Muscle layer of duodenum (tissue), 2 donors: ENCODE measurements at regions not wholly inside any gene's neighbourhood (a gene's known extent, or its start where the extent isn't known, plus 50 kb on each side); places are given as distances from the start of the nearest gene placed in this dataset.

Source experiments
- H3K27ac ChIP-seq: one replicate; pipeline ENCODE4 v1.7.0; 2013; ENCODE audit warnings: mild to moderate bottlenecking, low read length
- H3K27me3 ChIP-seq: one replicate; pipeline ENCODE4 v1.7.0; 2013; ENCODE audit warnings: low read depth, mild to moderate bottlenecking, control low read depth, low read length
- H3K36me3 ChIP-seq, 2 donors: one replicate each; pipeline ENCODE4 v1.7.0; 2013; ENCODE audit warnings: low read length in 2 of 2, control low read depth in 1 of 2, mild to moderate bottlenecking in 1 of 2; ENCODE audit not compliant: insufficient read depth in 2 of 2, control insufficient read depth in 1 of 2
- H3K4me1 ChIP-seq, 2 donors: one replicate each; pipeline ENCODE4 v1.7.0; 2013; ENCODE audit warnings: low read length in 2 of 2, mild to moderate bottlenecking in 2 of 2, control low read depth in 1 of 2, moderate library complexity in 1 of 2; ENCODE audit not compliant: insufficient read depth in 2 of 2, control insufficient read depth in 1 of 2
- H3K4me3 ChIP-seq, 2 donors: one replicate each; pipeline ENCODE4 v1.7.0; 2013; ENCODE audit warnings: low read length in 2 of 2, low read depth in 1 of 2, mild to moderate bottlenecking in 1 of 2
- H3K9me3 ChIP-seq, 2 donors: one replicate each; pipeline ENCODE4 v1.7.0; 2013; ENCODE audit warnings: low read length in 2 of 2, control low read depth in 1 of 2, mild to moderate bottlenecking in 1 of 2; ENCODE audit not compliant: control insufficient read depth in 1 of 2
- donor health status: healthy.

GRCh38 chr10:108069096-108069495 lies 904.6 kb upstream of the SORCS1 start:
- H3K36me3 ChIP-seq: no peaks in the 10 kb centered on the region
- H3K27ac ChIP-seq: no peak overlapping the region
- H3K4me3 ChIP-seq: no peak overlapping the region

GRCh38 chr10:108064746-108065260 lies 900.3 kb upstream of the SORCS1 start:
- H3K27ac ChIP-seq: no peak overlapping the region
- H3K36me3 ChIP-seq: no peaks in the 10 kb centered on the region
- no peaks in the 10 kb centered on the region for H3K9me3 ChIP-seq
- H3K4me1 ChIP-seq: no peaks in the 10 kb centered on the region
- H3K27me3 ChIP-seq: no peaks in the 10 kb centered on the region
- no peak overlapping the region for H3K4me3 ChIP-seq

More at GRCh38 chr10:108069096-108069495, 904.6 kb upstream of the SORCS1 start:
- Histone ChIP-seq H3K4me1 (no peaks in the 10 kb centered on the region), H3K9me3 (no peaks in the 10 kb centered on the region), H3K27me3 (no peaks in the 10 kb centered on the region)

GRCh38 chr10:108060246-108060645 lies 895.7 kb upstream of the SORCS1 start:
- H3K36me3 ChIP-seq: no peaks in the 10 kb centered on the region
- no peaks in the 10 kb centered on the region for H3K9me3 ChIP-seq
- no peaks in the 10 kb centered on the region for H3K4me1 ChIP-seq
- H3K27me3 ChIP-seq: no peaks in the 10 kb centered on the region
- no peak overlapping the region for H3K4me3 ChIP-seq
- H3K27ac ChIP-seq: no peak overlapping the region

GRCh38 chr10:108055506-108055905 lies 891.0 kb upstream of the SORCS1 start:
- H3K36me3 ChIP-seq: no peaks in the 10 kb centered on the region
- H3K4me1 ChIP-seq: no peaks in the 10 kb centered on the region
- no peak overlapping the region for H3K27ac ChIP-seq
- H3K27me3 ChIP-seq: no peaks in the 10 kb centered on the region
- no peaks in the 10 kb centered on the region for H3K9me3 ChIP-seq
- H3K4me3 ChIP-seq: no peak overlapping the region

GRCh38 chr10:108052981-108053380 lies 888.5 kb upstream of the SORCS1 start:
- Histone ChIP-seq H3K4me3 (no peak overlapping the region), H3K27me3 (no peaks in the 10 kb centered on the region), H3K36me3 (no peaks in the 10 kb centered on the region), H3K27ac (no peak overlapping the region), H3K9me3 (no peaks in the 10 kb centered on the region), H3K4me1 (no peaks in the 10 kb centered on the region)

- H3K4me3 ChIP-seq: no peak overlapping the region
- H3K27ac ChIP-seq: no peak overlapping the region
- no peaks in the 10 kb centered on the region for H3K27me3 ChIP-seq
- no peaks in the 10 kb centered on the region for H3K36me3 ChIP-seq
- H3K9me3 ChIP-seq: no peaks in the 10 kb centered on the region
- H3K4me1 ChIP-seq: no peaks in the 10 kb centered on the region
Measured at GRCh38 chr10:108051218-108051617, 886.7 kb upstream of the SORCS1 start.

GRCh38 chr10:108050626-108051025 lies 886.1 kb upstream of the SORCS1 start:
- Histone ChIP-seq H3K4me1 (no peaks in the 10 kb centered on the region), H3K27ac (no peak overlapping the region), H3K4me3 (no peak overlapping the region), H3K36me3 (no peaks in the 10 kb centered on the region), H3K9me3 (no peaks in the 10 kb centered on the region), H3K27me3 (no peaks in the 10 kb centered on the region)

GRCh38 chr10:108049668-108050067 lies 885.2 kb upstream of the SORCS1 start:
- Histone ChIP-seq H3K27ac (no peak overlapping the region), H3K9me3 (no peaks in the 10 kb centered on the region), H3K36me3 (no peaks in the 10 kb centered on the region), H3K4me1 (no peaks in the 10 kb centered on the region), H3K27me3 (no peaks in the 10 kb centered on the region), H3K4me3 (no peak overlapping the region)

- Histone ChIP-seq H3K36me3 (no peaks in the 10 kb centered on the region), H3K27ac (no peak overlapping the region), H3K27me3 (no peaks in the 10 kb centered on the region), H3K9me3 (no peaks in the 10 kb centered on the region), H3K4me1 (no peaks in the 10 kb centered on the region), H3K4me3 (no peak overlapping the region)
Measured at GRCh38 chr10:108048898-108049297, 884.4 kb upstream of the SORCS1 start.

GRCh38 chr10:108039821-108040584 lies 875.5 kb upstream of the SORCS1 start:
- H3K4me1 ChIP-seq: no peaks in the 10 kb centered on the region
- H3K27ac ChIP-seq: no peak overlapping the region
- H3K36me3 ChIP-seq: no peaks in the 10 kb centered on the region
- H3K9me3 ChIP-seq: no peaks in the 10 kb centered on the region
- no peak overlapping the region for H3K4me3 ChIP-seq
- H3K27me3 ChIP-seq: no peaks in the 10 kb centered on the region

- H3K36me3 ChIP-seq: no peaks in the 10 kb centered on the region
- H3K9me3 ChIP-seq: no peaks in the 10 kb centered on the region
- no peaks in the 10 kb centered on the region for H3K4me1 ChIP-seq
- H3K4me3 ChIP-seq: no peak overlapping the region
- H3K27ac ChIP-seq: no peak overlapping the region
- no peaks in the 10 kb centered on the region for H3K27me3 ChIP-seq
Measured at GRCh38 chr10:108037061-108037460, 872.6 kb upstream of the SORCS1 start.

GRCh38 chr10:108036265-108036664 lies 871.8 kb upstream of the SORCS1 start:
- no peak overlapping the region for H3K27ac ChIP-seq
- no peaks in the 10 kb centered on the region for H3K4me1 ChIP-seq
- H3K4me3 ChIP-seq: no peak overlapping the region
- no peaks in the 10 kb centered on the region for H3K9me3 ChIP-seq
- H3K36me3 ChIP-seq: no peaks in the 10 kb centered on the region
- no peaks in the 10 kb centered on the region for H3K27me3 ChIP-seq
